ENCODE measurements at regions not wholly inside any gene's neighbourhood (a gene's known extent, or its start where the extent isn't known, plus 50 kb on each side); places are given as distances from the start of the nearest gene placed in this dataset.

DNA sequence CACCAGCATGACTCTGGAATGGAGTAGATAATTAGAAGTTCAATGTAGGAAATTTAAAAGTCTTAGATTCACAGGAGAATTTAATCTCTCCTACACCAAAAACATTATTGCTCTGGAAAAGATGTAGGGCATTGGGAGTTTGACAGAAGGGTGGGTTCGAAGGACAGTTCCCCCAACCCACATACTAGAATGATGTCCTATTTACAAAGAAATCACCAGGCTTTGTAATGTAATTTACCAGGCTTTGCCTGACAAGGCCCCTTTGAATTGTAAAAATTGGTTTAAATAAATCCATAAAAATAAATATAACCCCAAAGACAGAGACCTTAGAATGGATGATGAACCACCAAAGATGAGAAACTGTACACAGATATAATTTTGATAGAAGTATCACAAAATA lies 399.2 kb upstream of the GRID2 start:
- Histone ChIP-seq H3K4me1 (ENCODE audit: insufficient read depth, low read length) (peaks cover 10% of the 10 kb centered on the region; the same call in 1 of the 2 replicates), H3K9ac (ENCODE audit: low read depth, low read length) (0 out of 2 replicates have a peak overlapping the region, but pooled peaks have one; percentile 24), H3K9me3 (ENCODE audit: control insufficient read depth, insufficient read depth, low read length) (no peaks in the 10 kb centered on the region), H3K36me3 (ENCODE audit: insufficient read depth, low read length) (no peaks in the 10 kb centered on the region)

GRCh38 chr4:91909963-91910362 lies 393.8 kb upstream of the GRID2 start:
- Histone ChIP-seq H3K36me3 (ENCODE audit: insufficient read depth, low read length) (no peaks in the 10 kb centered on the region), H3K9me3 (ENCODE audit: control insufficient read depth, insufficient read depth, low read length) (no peaks in the 10 kb centered on the region), H3K4me1 (ENCODE audit: insufficient read depth, low read length) (peaks cover 2% of the 10 kb centered on the region; the same call in 1 of the 2 replicates), H3K9ac (ENCODE audit: low read depth, low read length) (no peak overlapping the region)

DNA sequence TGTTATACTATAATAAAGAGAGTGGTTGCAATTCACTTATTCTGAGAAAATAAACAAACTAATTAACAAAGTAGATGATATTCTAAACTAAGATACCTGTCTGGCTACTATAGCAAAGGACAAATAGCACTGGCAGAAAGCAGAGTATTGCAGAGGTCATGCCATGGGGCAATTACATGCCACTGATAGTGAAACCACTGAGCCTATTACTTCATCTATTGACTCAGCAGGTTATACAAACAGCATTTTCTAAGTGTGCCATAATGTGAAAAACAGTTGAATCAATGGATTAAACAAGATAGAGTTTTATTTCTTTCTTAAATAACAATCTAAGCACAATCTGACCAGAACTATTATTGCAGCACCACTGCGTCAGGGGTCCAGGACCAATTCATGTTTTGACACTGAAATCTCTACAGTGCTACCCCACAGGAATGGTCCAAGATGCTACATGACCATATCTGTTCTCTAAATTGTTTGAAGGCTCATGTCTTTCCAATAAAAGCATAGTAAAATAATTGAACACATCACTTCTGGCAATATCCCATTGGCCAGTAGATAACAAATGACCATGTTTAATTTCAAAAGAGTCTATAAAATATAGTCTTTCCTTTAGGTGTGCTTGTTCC lies 389.5 kb upstream of the GRID2 start:
- Histone ChIP-seq H3K9ac (ENCODE audit: low read depth, low read length) (no peak overlapping the region), H3K9me3 (ENCODE audit: control insufficient read depth, insufficient read depth, low read length) (no peaks in the 10 kb centered on the region), H3K36me3 (ENCODE audit: insufficient read depth, low read length) (no peaks in the 10 kb centered on the region), H3K4me1 (ENCODE audit: insufficient read depth, low read length) (no peaks in the 10 kb centered on the region)

GRCh38 chr4:91916219-91916618 lies 387.5 kb upstream of the GRID2 start:
- Histone ChIP-seq H3K36me3 (ENCODE audit: insufficient read depth, low read length) (no peaks in the 10 kb centered on the region), H3K9ac (ENCODE audit: low read depth, low read length) (no peak overlapping the region), H3K9me3 (ENCODE audit: control insufficient read depth, insufficient read depth, low read length) (no peaks in the 10 kb centered on the region), H3K4me1 (ENCODE audit: insufficient read depth, low read length) (no peaks in the 10 kb centered on the region)

GRCh38 chr4:91924625-91925024 lies 379.1 kb upstream of the GRID2 start:
- Histone ChIP-seq H3K4me1 (ENCODE audit: insufficient read depth, low read length) (no peaks in the 10 kb centered on the region), H3K9ac (ENCODE audit: low read depth, low read length) (no peak overlapping the region)

GRCh38 chr4:91935217-91935616 lies 368.5 kb upstream of the GRID2 start:
- H3K9me3 ChIP-seq (ENCODE audit: control insufficient read depth, insufficient read depth, low read length) = no peaks in the 10 kb centered on the region
- no peaks in the 10 kb centered on the region for H3K36me3 ChIP-seq (ENCODE audit: insufficient read depth, low read length)
- H3K9ac ChIP-seq (ENCODE audit: low read depth, low read length) = no peak overlapping the region

More at GRCh38 chr4:91924625-91925024, 379.1 kb upstream of the GRID2 start:
- H3K36me3 ChIP-seq (ENCODE audit: insufficient read depth, low read length) = no peaks in the 10 kb centered on the region; the same call in 1 of the 2 replicates
- 0 out of 2 replicates have a peak, but pooled peaks cover 5% of the 10 kb centered on the region for H3K9me3 ChIP-seq (ENCODE audit: control insufficient read depth, insufficient read depth, low read length)

DNA sequence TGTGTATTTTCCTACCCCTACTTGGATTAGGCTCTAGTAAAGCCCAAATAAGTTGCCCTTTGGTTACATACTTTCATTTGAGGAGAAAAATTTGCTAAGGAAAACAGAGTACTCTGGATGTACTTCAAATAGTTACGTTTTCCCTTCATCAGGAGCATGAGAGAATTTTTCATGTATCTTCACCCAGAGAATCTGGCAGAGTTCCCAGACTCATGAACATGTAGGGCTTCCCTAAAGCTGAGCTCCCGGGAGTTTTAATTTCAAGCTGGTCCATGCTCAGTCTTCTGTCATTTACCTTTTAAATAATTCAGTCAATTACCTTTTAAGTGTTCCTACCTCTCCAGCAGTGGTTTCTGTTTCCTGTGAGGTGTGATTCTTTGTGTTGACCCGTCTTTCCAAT lies 367.5 kb upstream of the GRID2 start:
- no peaks in the 10 kb centered on the region for H3K36me3 ChIP-seq (ENCODE audit: insufficient read depth, low read length)
- H3K9ac ChIP-seq (ENCODE audit: low read depth, low read length) = no peak overlapping the region
- H3K9me3 ChIP-seq (ENCODE audit: control insufficient read depth, insufficient read depth, low read length) = no peaks in the 10 kb centered on the region
- 0 out of 2 replicates have a peak, but pooled peaks cover 4% of the 10 kb centered on the region for H3K4me1 ChIP-seq (ENCODE audit: insufficient read depth, low read length)

More at GRCh38 chr4:91935217-91935616, 368.5 kb upstream of the GRID2 start:
- 0 out of 2 replicates have a peak, but pooled peaks cover 4% of the 10 kb centered on the region for H3K4me1 ChIP-seq (ENCODE audit: insufficient read depth, low read length)

- peaks cover 7% of the 10 kb centered on the region; the same call in 1 of the 2 replicates for H3K9me3 ChIP-seq (ENCODE audit: control insufficient read depth, insufficient read depth, low read length)
- H3K9ac ChIP-seq (ENCODE audit: low read depth, low read length) = no peak overlapping the region
- H3K36me3 ChIP-seq (ENCODE audit: insufficient read depth, low read length) = no peaks in the 10 kb centered on the region
- no peaks in the 10 kb centered on the region for H3K4me1 ChIP-seq (ENCODE audit: insufficient read depth, low read length)
Measured at GRCh38 chr4:91957963-91958362, 345.8 kb upstream of the GRID2 start.

- Histone ChIP-seq H3K9ac (ENCODE audit: low read depth, low read length) (no peak overlapping the region), H3K4me1 (ENCODE audit: insufficient read depth, low read length) (no peaks in the 10 kb centered on the region), H3K36me3 (ENCODE audit: insufficient read depth, low read length) (no peaks in the 10 kb centered on the region), H3K9me3 (ENCODE audit: control insufficient read depth, insufficient read depth, low read length) (peaks cover 7% of the 10 kb centered on the region; the same call in 1 of the 2 replicates)
Measured at GRCh38 chr4:91958596-91958995, 345.2 kb upstream of the GRID2 start.

GRCh38 chr4:91961504-91961903 lies 342.3 kb upstream of the GRID2 start:
- H3K9ac ChIP-seq (ENCODE audit: low read depth, low read length) = no peak overlapping the region
- H3K36me3 ChIP-seq (ENCODE audit: insufficient read depth, low read length) = no peaks in the 10 kb centered on the region
- no peaks in the 10 kb centered on the region for H3K9me3 ChIP-seq (ENCODE audit: control insufficient read depth, insufficient read depth, low read length)
- H3K4me1 ChIP-seq (ENCODE audit: insufficient read depth, low read length) = no peaks in the 10 kb centered on the region

DNA sequence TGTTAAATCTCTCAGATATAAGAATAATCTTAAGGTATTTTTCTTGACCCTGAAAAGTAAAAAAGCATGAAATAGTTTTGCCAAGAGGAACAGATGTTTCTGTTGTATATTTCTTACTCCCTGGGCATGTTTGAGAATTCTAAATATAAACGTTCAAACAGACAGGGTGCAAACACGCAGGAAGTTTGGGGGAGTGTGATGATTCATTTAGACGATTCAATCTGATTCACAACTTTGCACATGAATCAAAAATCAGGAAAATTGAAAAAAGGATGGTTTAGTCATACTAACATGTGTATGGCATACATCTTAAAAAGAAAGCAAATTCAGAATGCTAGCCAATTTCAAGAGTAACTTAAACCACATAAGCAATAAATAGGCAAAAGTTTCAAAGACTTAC lies 340.3 kb upstream of the GRID2 start:
- H3K36me3 ChIP-seq (ENCODE audit: insufficient read depth, low read length) = no peaks in the 10 kb centered on the region
- H3K9me3 ChIP-seq (ENCODE audit: control insufficient read depth, insufficient read depth, low read length) = no peaks in the 10 kb centered on the region
- H3K9ac ChIP-seq (ENCODE audit: low read depth, low read length) = no peak overlapping the region
- no peaks in the 10 kb centered on the region for H3K4me1 ChIP-seq (ENCODE audit: insufficient read depth, low read length)

- Histone ChIP-seq H3K9me3 (ENCODE audit: control insufficient read depth, insufficient read depth, low read length) (no peaks in the 10 kb centered on the region), H3K9ac (ENCODE audit: low read depth, low read length) (no peak overlapping the region), H3K4me1 (ENCODE audit: insufficient read depth, low read length) (no peaks in the 10 kb centered on the region), H3K36me3 (ENCODE audit: insufficient read depth, low read length) (no peaks in the 10 kb centered on the region)
Measured at GRCh38 chr4:91965166-91965565, 338.6 kb upstream of the GRID2 start.

DNA sequence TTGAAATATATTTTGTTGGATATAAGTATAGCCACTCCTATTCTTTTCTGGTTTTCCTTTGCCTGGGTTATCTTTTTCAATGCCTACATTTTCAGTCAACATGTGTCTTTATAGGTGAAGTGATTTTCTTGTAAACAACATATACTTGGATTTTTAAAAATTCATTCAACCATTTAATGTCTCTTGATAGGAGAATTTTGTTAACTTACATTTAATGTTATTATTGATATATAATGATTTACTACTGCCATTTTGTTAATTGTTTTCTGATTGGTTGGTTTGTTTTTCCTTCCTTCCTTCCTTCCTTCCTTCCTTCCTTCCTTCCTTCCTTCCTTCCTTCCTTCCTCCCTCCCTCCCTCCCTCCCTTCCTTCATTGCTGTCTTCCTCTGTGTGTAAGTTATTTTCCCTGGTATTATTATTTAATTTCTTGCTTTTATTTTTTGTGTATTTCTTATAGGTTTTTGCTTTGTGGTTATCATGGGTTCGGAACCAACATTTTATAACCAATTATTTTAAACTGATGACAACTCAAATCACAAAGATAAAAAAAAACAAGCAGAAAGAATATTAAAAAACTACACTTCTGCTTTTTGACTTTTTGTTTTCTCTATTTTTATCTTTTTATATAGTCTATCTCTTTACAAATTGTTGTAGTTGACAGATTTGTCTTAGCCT lies 330.1 kb upstream of the GRID2 start:
- H3K4me1 ChIP-seq (ENCODE audit: insufficient read depth, low read length) = no peaks in the 10 kb centered on the region
- H3K36me3 ChIP-seq (ENCODE audit: insufficient read depth, low read length) = no peaks in the 10 kb centered on the region; the same call in 1 of the 2 replicates
- H3K9ac ChIP-seq (ENCODE audit: low read depth, low read length) = no peak overlapping the region
- no peaks in the 10 kb centered on the region for H3K9me3 ChIP-seq (ENCODE audit: control insufficient read depth, insufficient read depth, low read length)

DNA sequence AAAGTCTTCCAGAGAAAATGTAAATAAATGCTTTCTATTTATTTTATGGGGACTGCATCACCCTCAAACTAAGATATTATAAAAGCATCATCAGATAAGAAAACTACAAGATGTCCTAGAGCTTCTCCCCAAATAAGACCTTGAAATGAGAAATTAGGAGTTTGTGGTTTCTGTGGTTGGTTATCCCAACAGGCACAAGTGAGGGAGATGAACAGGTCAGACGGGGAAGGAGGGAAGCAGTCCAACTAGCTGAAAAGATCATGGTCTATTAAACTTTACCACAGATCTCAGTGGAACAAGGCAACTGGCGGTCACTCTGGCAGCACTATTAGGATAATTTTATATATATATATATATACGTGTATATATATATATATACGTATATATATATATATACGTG lies 319.3 kb upstream of the GRID2 start:
- Histone ChIP-seq H3K36me3 (ENCODE audit: insufficient read depth, low read length) (no peaks in the 10 kb centered on the region), H3K4me1 (ENCODE audit: insufficient read depth, low read length) (no peaks in the 10 kb centered on the region), H3K9ac (ENCODE audit: low read depth, low read length) (no peak overlapping the region), H3K9me3 (ENCODE audit: control insufficient read depth, insufficient read depth, low read length) (no peaks in the 10 kb centered on the region)

DNA sequence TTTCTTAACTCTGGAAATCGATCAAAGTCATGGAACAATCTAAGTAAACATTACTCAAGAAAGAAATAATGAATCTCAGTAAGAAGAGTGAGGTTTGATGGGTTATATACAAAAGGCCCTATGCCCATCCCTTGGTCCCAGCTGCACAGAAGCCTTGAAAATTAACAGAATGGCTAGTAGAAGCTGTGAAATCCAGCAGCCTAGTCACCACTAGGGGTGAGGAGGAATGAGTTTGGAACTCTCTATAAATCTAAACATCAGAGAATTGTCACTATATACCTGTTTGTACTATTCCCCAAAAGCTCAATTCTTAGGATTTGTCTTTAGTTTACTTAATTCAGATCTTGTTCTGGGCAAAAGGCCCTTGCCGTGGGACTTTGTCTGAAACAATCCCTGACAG lies 313.9 kb upstream of the GRID2 start:
- H3K9me3 ChIP-seq (ENCODE audit: control insufficient read depth, insufficient read depth, low read length) = no peaks in the 10 kb centered on the region
- no peak overlapping the region for H3K9ac ChIP-seq (ENCODE audit: low read depth, low read length)
- no peaks in the 10 kb centered on the region for H3K36me3 ChIP-seq (ENCODE audit: insufficient read depth, low read length)
- no peaks in the 10 kb centered on the region for H3K4me1 ChIP-seq (ENCODE audit: insufficient read depth, low read length)
